HCT116 (cell line): ENCODE measurements at regions not wholly inside any gene's neighbourhood (a gene's known extent, or its start where the extent isn't known, plus 50 kb on each side); places are given as distances from the start of the nearest gene placed in this dataset.

ENCODE experiments used
- ATAC-seq: fragments of 200-7000 bp; cut with Tn5 transposase; 2 replicates; pipeline ENCODE4 v1.9.1; 2020; ENCODE audit warnings: mild to moderate bottlenecking, moderate library complexity
- BruUV-seq: library from RNA; stranded (reverse); fragments of 400-500 nt; replicated peaks from 2 replicates; lab custom pipeline; 2021; lab: Mats Ljungman, UMichigan
- CTCF ChIA-PET: fragments of 300-600 bp; sonication (Branson Sonifier 250); formaldehyde crosslinking; loops from one replicate; lab custom pipeline; 2021; ENCODE audit warnings: antibody characterized with exemption; lab: Charles Lee
- POLR2A ChIA-PET: fragments of 300-600, 350-600 bp; sonication (Branson Sonifier 250); formaldehyde crosslinking; loops from one replicate; lab custom pipeline; 2021; ENCODE audit warnings: antibody characterized with exemption; lab: Charles Lee
- RAD21 ChIA-PET, 2 experiments: fragments of 300-600 bp; sonication (Branson Sonifier 250); formaldehyde crosslinking; loops; one replicate each; lab custom pipeline; 2023; ENCODE audit warnings: low total read pairs in 2 of 2; ENCODE audit not compliant: uncharacterized antibody in 2 of 2, unreplicated experiment in 2 of 2, low non-redundant PET in 1 of 2; lab: Charles Lee
- DNase-seq: peaks from one replicate; pipeline ENCODE4 v3.0.0-alpha.2; 2010; ENCODE audit warnings: low read depth, low spot score
- H2AFZ ChIP-seq: fragments of 200-600 bp; shearing (Covaris generic), sonication (generic); 2 replicates; pipeline ENCODE4 v1.6.1; 2017; ENCODE audit warnings: low read depth, mixed run types, mixed read lengths, antibody characterized with exemption, low read length; ENCODE audit not compliant: poor library complexity, severe bottlenecking
- H3K27ac ChIP-seq: 2 replicates; pipeline ENCODE4 v1.5.1; 2012; ENCODE audit warnings: low read depth, low read length
- H3K27me3 ChIP-seq: fragments of 200-600 bp; sonication (generic); 2 replicates; pipeline ENCODE4 v1.6.1; 2016; ENCODE audit warnings: mixed run types, low read length, mixed read lengths; ENCODE audit not compliant: insufficient read depth
- H3K36me3 ChIP-seq, 2 experiments: fragments of 200-500 bp in 1 of 2; fragments of 200-600 bp in 1 of 2; sonication (Bioruptor generic) in 1 of 2; sonication (generic) in 1 of 2; 2 replicates each; pipeline versions ENCODE4 v1.5.1 to v1.6.1; 2014 to 2016; ENCODE audit warnings: low read length in 2 of 2, inconsistent platforms in 1 of 2, mixed read lengths in 1 of 2, mixed run types in 1 of 2; ENCODE audit not compliant: insufficient read depth in 2 of 2, control insufficient read depth in 1 of 2
- H3K4me1 ChIP-seq, 2 experiments: fragments of 200-600 bp in 1 of 2; sonication (generic) in 1 of 2; 2 replicates each; pipeline versions ENCODE4 v1.5.1 to v1.6.1; 2012 to 2017; ENCODE audit warnings: low read length in 2 of 2, inconsistent platforms in 1 of 2, mild to moderate bottlenecking in 1 of 2, mixed read lengths in 1 of 2, mixed run types in 1 of 2, moderate library complexity in 1 of 2; ENCODE audit not compliant: insufficient read depth in 2 of 2, control insufficient read depth in 1 of 2
- H3K4me2 ChIP-seq: fragments of 200-600 bp; sonication (generic); 2 replicates; pipeline ENCODE4 v1.6.1; 2017; ENCODE audit warnings: mixed run types, low read length, mixed read lengths
- H3K4me3 ChIP-seq, 2 experiments: fragments of 200-600 bp in 1 of 2; sonication (generic) in 1 of 2; replicated peaks in 1 of 2; 2 replicates each; pipeline ENCODE4 v1.5.1; 2011 to 2016; ENCODE audit warnings: low read length in 2 of 2, control low read depth in 1 of 2, low read depth in 1 of 2, mild to moderate bottlenecking in 1 of 2, mixed read lengths in 1 of 2, mixed run types in 1 of 2
- H3K79me2 ChIP-seq: fragments of 200-600 bp; sonication (generic); 2 replicates; pipeline ENCODE4 v1.6.1; 2017; ENCODE audit warnings: mild to moderate bottlenecking, mixed run types, low read length, moderate library complexity, mixed read lengths; ENCODE audit not compliant: insufficient read depth
- H3K9ac ChIP-seq: fragments of 200-600 bp; sonication (generic); 2 replicates; pipeline ENCODE4 v1.6.1; 2016; ENCODE audit warnings: low read length, mixed read lengths
- H3K9me2 ChIP-seq: fragments of 200-600 bp; sonication (generic), shearing (Covaris generic); 2 replicates; pipeline ENCODE4 v1.6.1; 2017; ENCODE audit warnings: mixed run types, mild to moderate bottlenecking, moderate library complexity; ENCODE audit not compliant: insufficient read depth
- H3K9me3 ChIP-seq, 2 experiments: fragments of 200-500 bp in 1 of 2; fragments of 200-600 bp in 1 of 2; sonication (Bioruptor generic) in 1 of 2; sonication (generic) in 1 of 2; 2 replicates each; pipeline ENCODE4 v1.6.1; 2014 to 2017; ENCODE audit warnings: low read length in 2 of 2, mixed read lengths in 2 of 2, inconsistent platforms in 1 of 2, low read depth in 1 of 2, mild to moderate bottlenecking in 1 of 2, mixed run types in 1 of 2, moderate library complexity in 1 of 2; ENCODE audit not compliant: control insufficient read depth in 1 of 2, insufficient read depth in 1 of 2
- H4K20me1 ChIP-seq: fragments of 200-600 bp; sonication (generic), shearing (Covaris generic); 2 replicates; pipeline ENCODE4 v1.6.1; 2017; ENCODE audit warnings: mixed run types, mild to moderate bottlenecking, moderate library complexity; ENCODE audit not compliant: insufficient read depth
- ATF3 ChIP-seq: IDR thresholded peaks from 2 replicates; pipeline ENCODE4 v1.6.1; 2012
- CBX3 ChIP-seq: IDR thresholded peaks from 2 replicates; pipeline ENCODE4 v1.6.1; 2012; ENCODE audit warnings: low read depth
- CTCF ChIP-seq, 3 experiments: fragments of 200-600 bp in 1 of 3; sonication (generic) in 1 of 3; IDR thresholded peaks in 2 of 3; conservative IDR thresholded peaks in 1 of 3; 2 replicates each; pipeline ENCODE4 v1.5.1; 2012 to 2017; ENCODE audit warnings: low read depth in 2 of 3, low read length in 2 of 3, antibody characterized with exemption in 1 of 3, borderline replicate concordance in 1 of 3, control low read depth in 1 of 3, mild to moderate bottlenecking in 1 of 3, mixed read lengths in 1 of 3, mixed run types in 1 of 3, moderate library complexity in 1 of 3; ENCODE audit not compliant: insufficient read depth in 1 of 3
- EGR1 ChIP-seq: IDR thresholded peaks from 2 replicates; pipeline ENCODE4 v1.6.1; 2012; ENCODE audit warnings: low read depth
- ELF1 ChIP-seq: IDR thresholded peaks from 2 replicates; pipeline ENCODE4 v1.6.1; 2012; ENCODE audit warnings: low read depth, borderline replicate concordance
- EZH2 ChIP-seq: fragments of 200-600 bp; sonication (generic); IDR thresholded peaks from 2 replicates; pipeline ENCODE4 v1.6.1; 2017; ENCODE audit warnings: antibody characterized with exemption, mixed run types
- EZH2phosphoT487 ChIP-seq: fragments of 200-600 bp; IDR thresholded peaks from 2 replicates; pipeline ENCODE4 v1.6.1; 2018; ENCODE audit warnings: antibody characterized with exemption, borderline replicate concordance
- JUND ChIP-seq: IDR thresholded peaks from 2 replicates; pipeline ENCODE4 v1.6.1; 2012
- POLR2AphosphoS5 ChIP-seq: IDR thresholded peaks from 2 replicates; pipeline ENCODE4 v1.6.1; 2011; ENCODE audit warnings: mild to moderate bottlenecking, low read depth, low read length, moderate library complexity
- SP1 ChIP-seq: IDR thresholded peaks from 2 replicates; pipeline ENCODE4 v1.6.1; 2012; ENCODE audit warnings: low read depth
- TCF7L2 ChIP-seq: IDR thresholded peaks from 2 replicates; pipeline ENCODE4 v1.7.0; 2011; ENCODE audit warnings: borderline replicate concordance, inconsistent platforms; ENCODE audit not compliant: insufficient read depth, insufficient read length; ENCODE audit errors: extremely low read depth
- ZFX ChIP-seq: fragments of 450-650 bp; IDR thresholded peaks from 2 replicates; pipeline ENCODE4 v1.6.1; 2017
- ZNF274 ChIP-seq: fragments of 200-500 bp; sonication (Bioruptor generic); IDR thresholded peaks from 2 replicates; pipeline ENCODE4 v1.6.1; 2014; ENCODE audit warnings: mild to moderate bottlenecking, low read depth, low read length, inconsistent platforms
- intact Hi-C: fragments of 100-400 bp; cut with micrococcal nuclease; formaldehyde crosslinking; loops from 2 replicates; pipeline ENCODE4 v1.10.0; 2022

- H3K9ac ChIP-seq, result no peak overlapping the region
- H3K4me1 ChIP-seq, result no peaks in the 10 kb centered on the region
- no peak overlapping the region for H3K4me3 ChIP-seq
- TF ChIP-seq EGR1 (no peak), EZH2 (no peak), JUND (no peak)
- TF ChIP-seq, all 23 proteins: peak for 0
- Histone ChIP-seq H3K27me3 (no peaks in the 10 kb centered on the region), H3K79me2 (no peaks in the 10 kb centered on the region), H3K4me2 (no peak overlapping the region), H4K20me1 (no peaks in the 10 kb centered on the region), H2AFZ (no peak overlapping the region), H3K36me3 (no peaks in the 10 kb centered on the region), H3K27ac (no peak overlapping the region), H3K9me2 (no peaks in the 10 kb centered on the region), H3K9me3 (no peaks in the 10 kb centered on the region; a peak in 1 of 4 replicates)
- BruUV-seq, result no TSS peak
- intact Hi-C loops, result no loop called here
- DNase-seq (no peak), ATAC-seq (no peak)
- CTCF ChIA-PET, result no interaction called here
- RAD21 ChIA-PET, result no interaction called here
- POLR2A ChIA-PET, result no interaction called here
Observed at GRCh38 chr5:62707131-62707530, 128.5 kb downstream of the LRRC70 start.

GRCh38 chr5:62705022-62705421 lies 126.4 kb downstream of the LRRC70 start:
- H3K9me3 ChIP-seq, result no peaks in the 10 kb centered on the region; a peak in 1 of 4 replicates
- DNase-seq, result no peak
- intact Hi-C loops, result no loop called here
- no peak overlapping the region for H3K4me2 ChIP-seq
- CTCF ChIA-PET, result no interaction called here
- POLR2A ChIA-PET, result no interaction called here
- H3K4me3 ChIP-seq, result no peak overlapping the region
- TF ChIP-seq EGR1 (no peak), EZH2phosphoT487 (no peak), ATF3 (no peak), POLR2AphosphoS5 (no peak), ZFX (no peak), CTCF (IDR thresholded peaks at IDR 0.05 in 2 of 3, conservative IDR thresholded peaks at IDR 0.05 in 1 of 3; ENCODE audit: borderline replicate concordance in 1 of 3, insufficient read depth in 1 of 3, low read depth in 2 of 3, low read length in 2 of 3) (no peak), SP1 (no peak), CBX3 (no peak), ELF1 (no peak), ZNF274 (no peak), TCF7L2 (no peak)
- TF ChIP-seq, all 23 proteins: peak for 0
- no peak for ATAC-seq
- Histone ChIP-seq H3K79me2 (no peaks in the 10 kb centered on the region), H3K27me3 (no peaks in the 10 kb centered on the region), H3K9ac (no peak overlapping the region), H3K4me1 (no peaks in the 10 kb centered on the region), H3K36me3 (no peaks in the 10 kb centered on the region), H2AFZ (no peak overlapping the region), H3K9me2 (no peaks in the 10 kb centered on the region), H3K27ac (no peak overlapping the region), H4K20me1 (no peaks in the 10 kb centered on the region)
- BruUV-seq, result no TSS peak
- RAD21 ChIA-PET, result no interaction called here
